Cerebellar nuclear complex (tissue), 1 donor: ENCODE measurements at regions not wholly inside any gene's neighbourhood (a gene's known extent, or its start where the extent isn't known, plus 50 kb on each side); places are given as distances from the start of the nearest gene placed in this dataset.
"Not testable (repeated sequence)": the region's sequence is repeated elsewhere in the genome, so short reads cannot be mapped to it uniquely, and the experiment has no call there.

Source experiments
- DNase-seq, 2 experiments: peaks; one replicate each; lab custom pipeline; 2025; lab: John Stamatoyannopoulos, UW

- no peak for DNase-seq
These were observed 354.0 kb downstream of the ZNF326 start for GRCh38 chr1:90348934-90349333.

- DNase-seq = not testable (repeated sequence)
These were observed 353.5 kb downstream of the ZNF326 start for GRCh38 chr1:90348459-90348858.

GRCh38 chr1:90347366-90347765 is 352.5 kb downstream of the ZNF326 start:
- no peak for DNase-seq

GRCh38 chr1:90346757-90347156 is 351.8 kb downstream of the ZNF326 start:
- no peak for DNase-seq

- DNase-seq = no peak
These were observed 351.4 kb downstream of the ZNF326 start for GRCh38 chr1:90346349-90346748.

GRCh38 chr1:90344963-90345730 is 350.2 kb downstream of the ZNF326 start:
- DNase-seq = no peak

GRCh38 chr1:90341516-90341915 is 346.6 kb downstream of the ZNF326 start:
- no peak for DNase-seq

GRCh38 chr1:90340606-90341005 is 345.7 kb downstream of the ZNF326 start:
- no peak for DNase-seq

GRCh38 chr1:90339811-90340210 is 344.9 kb downstream of the ZNF326 start:
- DNase-seq = no peak

- no peak for DNase-seq
These were observed 341.8 kb downstream of the ZNF326 start for GRCh38 chr1:90336552-90337324.

- no peak for DNase-seq
These were observed 340.6 kb downstream of the ZNF326 start for GRCh38 chr1:90335558-90335957.

- no peak for DNase-seq
These were observed 339.2 kb downstream of the ZNF326 start for GRCh38 chr1:90334137-90334536.

- DNase-seq = no peak
These were observed 330.3 kb downstream of the ZNF326 start for GRCh38 chr1:90325168-90325567.

GRCh38 chr1:90322186-90322585 is 327.3 kb downstream of the ZNF326 start:
- DNase-seq = no peak

- no peak for DNase-seq
These were observed 325.0 kb downstream of the ZNF326 start for GRCh38 chr1:90319918-90320317.

- no peak for DNase-seq
These were observed 323.5 kb downstream of the ZNF326 start for GRCh38 chr1:90318431-90318830.

GRCh38 chr1:90317628-90318027 is 322.7 kb downstream of the ZNF326 start:
- DNase-seq = no peak

- DNase-seq = no peak
These were observed 319.6 kb downstream of the ZNF326 start for GRCh38 chr1:90314533-90314932.

GRCh38 chr1:90313778-90314177 is 318.9 kb downstream of the ZNF326 start:
- DNase-seq = no peak

GRCh38 chr1:90309806-90310205 is 314.9 kb downstream of the ZNF326 start:
- DNase-seq = no peak

GRCh38 chr1:90308421-90308820 is 313.5 kb downstream of the ZNF326 start:
- no peak for DNase-seq

- no peak for DNase-seq
These were observed 310.7 kb downstream of the ZNF326 start for GRCh38 chr1:90305577-90305976.

GRCh38 chr1:90296327-90296726 is 301.4 kb downstream of the ZNF326 start:
- no peak for DNase-seq
